NCI-H187 (cell line): ENCODE measurements at regions not wholly inside any gene's neighbourhood (a gene's known extent, or its start where the extent isn't known, plus 50 kb on each side); places are given as distances from the start of the nearest gene placed in this dataset.
"Not testable (repeated sequence)": the region's sequence is repeated elsewhere in the genome, so short reads cannot be mapped to it uniquely, and the experiment has no call there.

Experiments used
- DNase-seq, 2 experiments: peaks; one replicate each; lab custom pipeline; 2025; lab: John Stamatoyannopoulos, UW

DNA sequence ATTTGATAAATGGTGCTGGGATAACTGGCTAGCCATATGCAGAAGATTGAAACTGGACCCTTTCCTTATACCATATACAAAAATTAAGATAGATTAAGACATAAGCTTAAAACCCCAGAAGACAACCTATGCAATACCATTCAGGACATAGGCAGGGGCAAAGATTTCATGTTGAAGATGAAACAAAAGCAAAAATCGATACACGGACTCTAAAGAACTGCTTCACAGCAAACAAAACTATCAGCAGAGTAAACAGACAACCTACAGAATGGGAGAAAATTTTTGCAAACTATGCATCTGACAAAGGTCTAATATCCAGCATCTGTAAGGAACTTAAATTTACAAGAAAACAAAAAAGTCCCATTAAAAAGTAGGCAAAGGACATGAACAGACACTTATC is 255.9 kb downstream of the TINAG start:
- not testable (repeated sequence) for DNase-seq

DNA sequence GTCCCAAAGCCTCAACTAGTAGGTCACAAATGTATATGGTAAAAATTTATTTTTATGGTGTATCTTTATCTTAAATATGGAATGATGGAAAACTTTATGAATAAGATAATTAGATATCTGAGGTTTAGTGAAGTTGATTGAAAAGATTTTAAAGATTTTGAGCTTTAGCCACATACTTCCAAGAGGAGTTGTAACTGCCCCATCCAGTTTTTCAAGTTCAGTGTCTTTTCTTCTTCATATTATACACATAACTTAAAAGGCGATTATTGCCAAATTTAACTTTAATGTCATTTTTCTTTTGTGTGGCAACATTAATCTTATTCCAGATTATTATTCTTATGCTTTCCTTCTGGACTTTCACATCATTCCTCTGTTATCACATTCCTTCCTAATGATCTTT is 266.4 kb downstream of the TINAG start:
- no peak for DNase-seq

DNA sequence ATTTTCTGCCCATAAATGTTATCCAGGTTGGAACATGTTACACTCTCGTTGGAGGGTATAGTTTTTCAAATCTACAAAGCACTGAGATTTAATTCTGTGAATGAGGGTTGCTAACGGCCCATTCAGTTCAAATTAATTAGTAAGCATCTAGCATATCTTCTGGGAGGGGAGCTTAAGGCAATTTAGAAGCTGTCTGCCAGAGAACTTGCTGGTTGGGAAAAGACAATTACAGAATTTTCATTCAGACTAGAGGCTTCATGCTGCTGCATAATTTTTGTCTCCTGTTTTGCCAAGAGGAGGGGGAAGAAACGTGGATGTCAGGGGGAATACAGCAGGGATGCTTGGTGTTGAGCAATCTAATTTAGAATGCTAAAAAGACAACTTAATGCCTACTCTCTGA is 268.3 kb upstream of the FAM83B start:
- DNase-seq: no peak

DNA sequence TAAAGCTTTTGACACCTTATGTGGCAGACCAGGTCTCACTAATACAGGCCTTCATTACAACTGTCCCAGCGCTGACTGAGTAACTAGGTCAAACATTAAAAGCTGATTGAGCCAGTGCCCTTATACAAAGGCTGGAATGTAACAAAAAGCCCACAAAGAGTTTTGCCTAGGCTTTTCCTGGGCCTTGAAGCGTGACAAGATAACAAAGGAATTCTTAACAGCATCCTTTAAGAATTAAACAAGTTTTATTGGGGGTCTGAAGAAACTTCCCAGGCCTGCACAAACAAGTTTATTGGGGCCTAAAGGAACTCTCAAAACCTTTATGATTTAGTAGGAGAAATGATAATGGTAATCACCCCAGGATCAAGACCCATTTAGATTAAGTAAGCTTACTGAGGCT is 267.6 kb upstream of the FAM83B start:
- DNase-seq: no peak

DNA sequence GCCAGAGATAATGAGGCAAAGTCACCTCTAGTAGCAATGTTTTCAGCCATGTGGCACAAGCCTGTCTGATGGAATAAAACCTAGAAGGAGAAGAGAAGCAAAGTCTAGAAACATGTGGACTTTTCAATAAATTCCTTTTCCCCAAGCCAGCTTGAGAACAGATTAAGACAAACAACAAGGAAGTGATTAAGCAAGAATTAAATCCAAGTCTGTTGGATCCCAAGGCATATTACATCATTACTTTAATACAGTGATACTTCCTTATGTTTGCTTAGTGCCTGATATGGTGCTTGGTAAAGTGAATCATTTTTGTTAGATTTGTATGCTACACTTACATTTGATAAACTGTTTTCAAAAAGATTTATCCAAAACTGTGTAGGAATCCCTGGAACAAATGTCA is 260.3 kb upstream of the FAM83B start:
- DNase-seq: no peak

DNA sequence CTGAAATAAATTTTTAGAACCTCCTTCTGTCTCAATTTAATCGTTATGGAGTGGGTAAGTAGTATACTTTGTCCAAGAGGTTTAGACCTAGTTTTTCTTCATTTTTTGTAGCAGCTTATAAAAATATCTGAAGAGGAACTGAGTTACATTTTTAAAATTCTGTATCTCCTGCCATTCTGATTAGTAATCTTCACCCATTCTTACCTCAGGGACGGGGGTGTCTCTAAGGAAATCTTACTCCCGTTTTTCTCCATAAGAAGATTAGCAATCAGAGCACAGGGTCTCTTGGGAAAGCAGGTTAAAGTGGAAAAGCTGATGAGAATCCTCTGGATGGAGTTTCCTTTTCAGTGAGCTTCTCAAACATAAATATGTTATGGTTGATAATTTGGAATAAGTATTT is 259.3 kb upstream of the FAM83B start:
- no peak for DNase-seq

DNA sequence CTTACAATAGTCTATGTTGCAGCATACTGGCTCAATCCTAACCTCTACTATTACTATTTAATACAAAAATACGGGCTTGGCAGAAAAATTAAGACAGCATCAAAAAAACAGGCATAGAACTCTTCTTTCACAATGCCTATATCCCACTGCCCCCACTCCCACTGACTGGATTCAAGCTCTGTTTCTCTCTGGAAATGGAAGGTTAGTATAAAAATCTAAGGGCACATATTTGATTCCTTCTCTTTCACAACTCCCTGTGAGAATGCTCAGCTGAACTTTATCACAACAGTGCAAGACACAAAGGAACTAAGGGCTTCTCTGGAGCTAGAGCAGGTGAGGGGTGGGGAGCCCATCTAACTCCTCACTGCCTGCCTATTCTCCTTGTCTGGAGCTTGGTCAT is 258.4 kb upstream of the FAM83B start:
- DNase-seq: no peak

DNA sequence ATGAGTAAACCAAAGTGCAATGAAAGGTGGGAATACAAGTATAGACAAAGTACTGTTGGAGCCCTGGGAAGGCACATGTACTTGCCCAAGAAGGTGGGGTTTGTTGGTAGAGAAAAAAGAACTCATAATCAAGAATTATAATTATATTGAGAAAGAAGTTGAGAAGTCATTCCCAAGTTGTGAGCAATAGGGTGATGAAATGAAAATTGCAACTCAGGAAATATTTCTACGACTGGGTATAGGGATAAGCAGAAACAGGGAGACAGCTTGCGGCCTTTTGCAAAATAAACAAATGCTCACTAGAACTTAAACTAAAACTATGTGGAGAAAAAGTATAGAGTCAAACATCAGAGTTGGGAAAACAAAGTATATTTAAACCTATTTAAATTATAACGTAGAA is 250.7 kb upstream of the FAM83B start:
- no peak for DNase-seq

DNA sequence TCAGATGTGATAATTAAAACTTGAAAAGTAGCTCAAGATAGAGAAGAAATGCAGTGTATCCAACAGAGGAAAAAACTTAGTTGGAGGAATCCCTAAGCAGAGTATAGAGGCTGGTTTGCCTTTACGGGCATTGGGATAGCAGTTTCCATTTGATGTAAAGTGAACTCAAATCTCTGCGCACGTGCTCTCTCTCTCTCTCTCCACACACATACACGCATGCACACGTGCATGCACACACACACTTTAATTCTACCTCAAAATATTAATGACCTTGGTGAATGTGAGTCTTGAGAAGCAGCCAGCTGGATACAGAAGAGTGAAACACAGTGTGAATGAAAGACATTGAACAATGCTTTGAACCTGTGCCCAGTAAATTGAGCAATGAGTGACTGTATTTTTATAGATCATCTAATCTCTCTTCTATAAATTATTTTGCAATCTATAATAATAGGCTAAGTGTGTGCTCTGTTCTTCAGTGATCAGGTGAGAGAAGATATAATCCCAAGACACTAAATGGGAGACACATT is 247.7 kb upstream of the FAM83B start:
- DNase-seq: no peak

DNA sequence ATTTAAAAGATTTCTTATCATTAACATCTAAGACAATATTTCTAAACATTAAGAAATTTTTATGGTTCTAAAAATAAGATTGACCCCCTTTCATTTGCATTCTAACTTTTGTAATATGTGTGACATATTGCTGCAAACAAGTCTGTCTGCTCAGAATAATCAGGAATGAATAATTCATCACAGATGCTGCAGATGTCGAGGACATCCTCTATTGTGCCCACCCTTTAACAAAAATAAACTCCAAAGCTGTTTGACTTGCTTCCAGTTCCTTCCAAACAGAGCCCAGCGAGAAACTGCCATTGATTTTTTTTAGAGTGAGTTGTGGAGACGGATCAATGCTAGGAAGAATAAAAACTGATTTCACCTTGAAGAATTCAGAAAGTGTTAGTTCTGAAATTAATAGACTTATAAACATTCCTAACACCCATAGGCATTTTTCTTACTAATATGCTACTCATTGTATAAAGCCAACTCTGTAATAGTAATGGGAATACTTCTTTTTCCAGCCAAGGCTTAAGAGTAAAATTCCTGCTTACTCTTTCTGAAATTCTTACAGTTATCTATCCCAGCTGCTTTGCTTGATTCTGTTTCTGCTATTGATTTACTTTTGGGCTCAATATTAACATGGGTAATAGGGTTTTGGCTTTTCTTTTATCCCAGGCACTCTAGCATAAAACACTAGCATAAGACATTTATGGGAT is 244.8 kb upstream of the FAM83B start:
- DNase-seq: no peak

DNA sequence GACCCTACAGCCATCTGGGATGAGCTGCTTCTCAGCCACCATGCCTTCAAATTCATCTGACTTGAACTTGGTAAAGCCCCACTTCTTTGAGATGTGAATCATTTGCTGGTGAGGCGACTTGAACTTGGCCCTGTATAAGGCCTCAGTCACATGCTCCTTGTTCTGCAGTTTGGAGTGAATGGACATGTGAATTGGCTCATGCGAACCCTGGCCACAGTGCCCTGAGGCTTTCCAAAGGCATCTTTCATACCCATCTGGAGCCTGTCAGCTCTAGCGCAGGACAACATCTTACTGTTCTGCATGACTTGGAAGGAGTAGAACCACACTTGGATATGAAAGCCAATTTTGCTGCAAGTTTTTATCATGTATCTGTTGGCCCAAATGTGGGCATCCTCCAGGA is 244.0 kb upstream of the FAM83B start:
- DNase-seq: no peak

DNA sequence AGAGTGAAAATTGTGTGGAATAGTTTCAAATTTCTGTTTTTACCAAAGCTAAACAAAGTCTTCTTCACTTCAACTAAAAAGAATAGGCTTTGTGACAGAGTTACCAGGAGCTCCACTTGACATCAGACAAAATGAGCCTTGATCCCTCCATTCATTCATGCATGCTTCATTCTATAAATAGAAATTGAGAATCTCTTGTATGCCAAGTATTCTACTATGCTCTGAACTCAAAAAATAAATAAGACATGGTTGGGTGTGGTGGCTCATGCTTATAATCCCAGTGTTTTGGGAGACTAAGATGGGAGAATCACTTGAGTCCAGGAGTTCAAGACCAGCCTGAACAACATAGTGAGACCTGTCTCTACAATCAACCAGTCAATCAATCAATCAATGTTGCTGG is 236.6 kb upstream of the FAM83B start:
- no peak for DNase-seq

DNA sequence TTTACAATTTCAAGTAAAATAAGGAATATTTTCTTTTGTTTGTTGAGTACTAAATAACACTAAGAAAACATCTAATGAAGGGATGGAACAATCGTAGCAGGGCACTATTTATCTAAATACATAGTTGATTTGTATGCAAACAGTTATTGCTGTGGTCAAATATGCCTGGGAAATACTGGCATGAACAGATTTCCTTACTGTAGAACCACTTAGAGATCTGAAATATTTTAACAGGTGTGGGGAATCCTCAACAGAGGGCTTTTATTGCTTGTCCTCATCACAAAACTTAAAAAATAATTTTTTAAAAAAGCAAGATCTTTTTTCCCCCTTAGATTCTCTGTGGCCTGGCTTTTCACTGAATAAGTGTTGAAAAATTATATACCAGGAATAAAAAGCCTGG is 233.0 kb upstream of the FAM83B start:
- no peak for DNase-seq

DNA sequence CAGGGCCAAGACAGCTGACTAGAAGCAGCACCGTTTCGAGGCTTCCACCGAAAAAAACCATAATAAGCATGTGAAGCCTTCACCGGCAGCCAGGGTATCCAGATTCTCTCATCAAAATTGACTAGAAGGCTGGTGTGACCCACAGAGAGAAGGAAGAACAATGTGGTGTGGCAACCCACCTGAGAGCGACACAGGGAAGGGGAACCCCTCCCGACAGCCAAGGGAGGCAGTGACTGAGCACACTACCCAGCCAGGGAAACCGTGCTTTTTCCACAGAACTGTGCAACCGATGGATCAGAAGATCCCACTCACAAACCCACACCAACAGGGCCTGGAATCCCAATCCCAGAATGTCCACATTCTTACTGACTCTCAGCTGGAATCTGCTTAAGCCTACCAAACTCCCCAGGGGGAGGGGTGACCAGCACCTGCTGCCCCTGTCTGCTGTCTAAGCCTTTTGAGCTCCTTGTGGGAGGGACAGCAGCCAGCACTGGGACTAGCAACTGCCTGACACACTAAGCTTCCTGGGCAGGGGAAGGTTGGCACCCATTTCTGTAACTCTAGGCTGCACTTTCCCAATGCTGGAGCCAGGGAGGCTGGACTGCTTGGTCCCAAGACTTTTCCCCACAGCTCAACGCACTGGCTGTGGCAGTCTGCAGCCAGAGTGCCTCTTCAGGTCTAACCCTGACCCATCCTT is 231.9 kb upstream of the FAM83B start:
- DNase-seq: no peak

DNA sequence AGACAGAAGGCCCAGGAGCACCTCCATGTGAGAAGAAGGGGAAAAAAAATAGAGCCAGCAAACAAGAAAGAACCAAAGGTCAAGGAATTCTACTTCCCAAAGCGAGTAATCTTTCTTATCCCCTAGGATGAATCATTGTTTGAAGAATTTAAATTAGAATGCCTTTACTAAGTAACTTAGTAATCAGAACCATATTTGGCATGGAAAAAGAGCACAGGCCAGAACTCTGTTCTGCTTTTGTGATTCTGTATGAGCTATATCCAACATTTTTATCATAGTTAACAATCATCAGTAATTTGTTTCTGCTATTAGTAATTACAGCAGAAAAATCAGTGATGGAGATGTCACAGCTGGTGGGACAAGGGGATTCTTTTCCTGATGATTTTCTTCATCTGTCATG is 228.8 kb upstream of the FAM83B start:
- no peak for DNase-seq

DNA sequence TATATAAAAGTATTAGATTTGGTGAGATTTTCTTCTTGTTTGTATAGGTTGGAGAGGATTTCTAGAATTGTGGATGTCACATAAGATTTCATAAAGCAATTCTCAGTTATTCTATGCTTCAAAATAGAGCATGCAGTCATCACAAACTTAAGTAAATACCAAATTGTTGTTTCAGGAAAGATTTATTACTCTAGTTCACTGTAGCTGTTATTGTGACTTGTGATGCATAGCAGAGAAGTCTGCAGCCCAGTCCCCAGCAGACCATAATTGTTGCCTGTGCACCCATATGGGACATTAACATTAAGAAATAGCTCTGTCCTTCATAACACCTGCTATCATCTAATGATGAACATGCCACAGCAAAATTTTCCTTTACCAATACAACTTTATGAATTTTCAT is 228.0 kb upstream of the FAM83B start:
- no peak for DNase-seq

DNA sequence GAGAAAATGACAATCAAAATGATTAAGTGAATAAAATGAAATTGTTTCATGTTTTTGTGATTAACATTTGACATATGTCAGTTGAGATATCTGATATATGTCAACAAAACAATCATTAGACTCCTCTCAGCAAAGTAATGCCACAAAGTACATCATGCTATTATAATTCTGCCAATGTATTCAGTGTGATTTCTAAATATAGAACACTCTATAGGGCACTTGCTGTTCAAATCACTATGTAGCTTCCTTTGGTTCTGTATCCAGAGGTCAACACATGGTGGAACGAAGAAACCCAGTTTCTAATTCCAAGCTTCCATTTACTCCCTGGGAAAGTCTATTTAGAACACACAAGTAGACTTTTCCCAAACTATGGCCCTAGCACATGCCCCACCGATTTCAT is 227.5 kb upstream of the FAM83B start:
- no peak for DNase-seq

DNA sequence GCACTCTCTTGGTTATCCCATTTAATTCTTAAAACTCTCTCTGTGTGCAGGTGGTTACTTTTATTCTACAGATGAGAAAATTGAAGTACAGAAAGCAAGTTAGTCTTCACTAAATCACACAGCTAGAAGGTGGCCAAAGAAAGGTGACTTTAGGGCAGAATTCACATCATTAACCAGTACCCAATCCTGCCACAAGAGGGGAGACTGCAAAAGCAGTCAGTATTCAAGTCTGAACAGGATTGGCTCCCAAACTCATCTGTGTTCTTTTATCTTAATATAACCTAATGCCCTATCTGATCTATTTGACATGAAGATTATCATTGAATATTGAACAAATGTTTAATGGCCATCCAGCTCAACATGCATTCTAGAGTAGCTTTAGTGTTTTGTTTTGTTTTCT is 225.3 kb upstream of the FAM83B start:
- DNase-seq: no peak

DNA sequence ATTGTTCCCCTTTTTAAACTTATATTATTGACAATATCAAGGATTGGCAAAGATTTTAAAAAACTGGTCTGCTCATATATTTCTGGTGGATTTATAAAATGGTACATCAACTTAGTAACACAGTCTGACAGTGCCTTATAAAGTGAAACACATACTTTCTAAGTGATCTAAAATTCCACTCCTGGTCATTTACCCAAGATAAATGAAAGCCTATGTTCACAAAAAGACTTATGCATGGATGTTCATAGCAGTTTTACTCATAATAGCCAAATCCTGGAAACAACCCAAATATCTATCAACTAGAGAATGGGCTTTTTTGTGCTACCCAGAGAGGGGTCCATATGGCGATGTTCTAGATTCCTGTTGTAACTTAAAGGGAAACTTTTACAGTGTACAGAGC is 222.4 kb upstream of the FAM83B start:
- no peak for DNase-seq

DNA sequence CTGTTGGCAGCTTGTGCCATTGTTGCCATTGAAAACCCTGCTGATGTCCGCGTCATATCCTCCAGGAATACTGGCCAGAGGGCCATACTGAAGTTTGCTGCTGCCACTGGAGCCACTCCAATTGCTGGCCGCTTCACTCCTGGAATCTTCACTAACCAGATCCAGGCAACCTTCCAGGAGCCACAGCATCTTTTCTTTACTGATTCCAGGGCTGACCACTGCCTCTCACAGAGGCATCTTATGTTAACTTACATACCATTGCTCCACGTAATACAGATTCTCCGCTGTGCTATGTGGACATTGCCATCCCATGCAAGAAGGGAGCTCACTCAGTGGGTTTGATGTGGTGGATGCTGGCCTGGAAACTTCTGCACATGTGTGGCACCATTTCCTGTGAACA is 221.8 kb upstream of the FAM83B start:
- DNase-seq: no peak

DNA sequence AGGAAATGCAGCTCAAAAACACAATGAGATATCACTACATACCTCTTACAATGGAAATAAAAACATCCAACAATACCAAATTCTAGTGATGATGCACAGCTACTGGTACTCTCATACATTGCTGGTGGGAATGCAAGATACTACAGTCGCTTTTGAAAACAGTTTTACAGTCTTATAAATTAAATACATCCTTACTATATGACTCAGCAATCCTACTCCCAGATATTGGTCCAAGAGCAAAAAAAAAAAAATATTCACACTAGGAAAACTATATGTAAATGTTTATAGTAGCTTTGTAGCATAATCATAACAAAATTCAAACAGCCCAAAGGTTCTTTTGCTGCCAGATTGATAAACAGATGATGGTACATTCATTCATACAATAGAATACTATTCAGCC is 217.4 kb upstream of the FAM83B start:
- no peak for DNase-seq

DNA sequence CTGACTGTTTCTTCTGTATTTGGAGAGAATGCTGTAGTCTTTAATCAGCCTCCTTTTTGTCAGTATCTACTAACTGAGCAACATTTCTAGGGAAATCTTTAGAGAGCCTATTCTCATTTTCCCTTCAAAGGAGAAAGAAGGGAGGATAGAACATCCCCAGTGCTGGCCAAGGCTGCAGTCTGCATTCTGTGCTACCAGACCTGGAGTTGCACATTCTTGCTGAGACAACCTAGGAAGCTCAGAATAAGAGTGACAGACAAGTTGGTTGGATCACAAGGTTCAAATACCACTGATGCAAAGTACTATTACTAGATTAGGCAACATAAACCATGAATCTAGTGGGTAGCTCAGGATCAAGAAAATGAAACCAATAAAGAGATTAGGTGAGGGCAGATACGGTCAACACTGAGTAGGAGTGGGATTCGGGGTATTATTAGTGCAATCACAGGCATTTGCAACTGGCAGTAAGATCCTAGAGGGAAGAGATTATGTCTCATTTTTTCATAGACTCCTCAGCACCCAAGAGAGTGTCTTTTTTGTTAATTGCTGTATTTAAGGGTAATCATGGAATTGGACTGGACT is 213.5 kb upstream of the FAM83B start:
- no peak for DNase-seq

DNA sequence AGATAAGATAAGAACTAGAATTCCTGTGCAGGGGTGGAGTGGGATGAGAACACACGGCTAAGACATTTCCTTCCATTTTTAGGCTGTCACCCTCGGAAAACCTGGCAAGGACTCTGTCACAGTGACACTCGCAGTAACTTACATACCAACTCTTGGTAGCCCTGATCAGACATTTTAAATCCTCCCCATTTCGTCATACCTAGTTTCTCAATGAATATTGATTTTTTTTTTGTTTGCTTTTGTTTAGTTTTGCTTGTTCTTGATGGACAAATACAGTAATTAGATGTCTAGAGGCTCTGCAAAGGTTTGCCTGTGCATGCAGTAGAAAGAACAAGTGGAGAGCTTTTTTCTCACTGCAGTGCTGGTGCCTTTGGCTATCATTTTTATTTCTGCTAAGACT is 213.0 kb upstream of the FAM83B start:
- DNase-seq: no peak

DNA sequence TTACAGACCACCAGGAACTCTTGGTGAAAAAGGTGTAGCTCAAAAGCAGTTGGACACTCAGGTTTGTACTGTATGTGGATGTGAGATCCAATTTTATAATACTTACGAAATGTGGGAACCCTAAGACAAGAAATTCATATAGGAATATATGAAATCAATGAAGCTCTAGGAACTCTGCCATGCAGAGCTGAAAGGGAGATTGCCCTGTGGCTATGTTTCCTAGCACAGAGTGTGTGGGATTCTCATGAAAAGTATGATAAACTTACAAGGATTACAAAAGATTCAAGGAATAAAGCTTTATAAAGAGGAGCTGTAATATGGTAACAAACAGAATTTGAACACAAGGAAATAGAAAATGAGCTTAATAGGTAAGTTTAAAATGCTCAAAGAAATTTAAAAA is 205.7 kb upstream of the FAM83B start:
- DNase-seq: no peak
